RPMI8226 (cell line): ENCODE measurements at regions not wholly inside any gene's neighbourhood (a gene's known extent, or its start where the extent isn't known, plus 50 kb on each side); places are given as distances from the start of the nearest gene placed in this dataset.

Source experiments
- DNase-seq: peaks from one replicate; pipeline ENCODE4 v3.0.0-alpha.2; 2015

GRCh38 chr19:29093553-29093908, 119.4 kb downstream of the UQCRFS1 start:
- DNase-seq: no peak

DNA sequence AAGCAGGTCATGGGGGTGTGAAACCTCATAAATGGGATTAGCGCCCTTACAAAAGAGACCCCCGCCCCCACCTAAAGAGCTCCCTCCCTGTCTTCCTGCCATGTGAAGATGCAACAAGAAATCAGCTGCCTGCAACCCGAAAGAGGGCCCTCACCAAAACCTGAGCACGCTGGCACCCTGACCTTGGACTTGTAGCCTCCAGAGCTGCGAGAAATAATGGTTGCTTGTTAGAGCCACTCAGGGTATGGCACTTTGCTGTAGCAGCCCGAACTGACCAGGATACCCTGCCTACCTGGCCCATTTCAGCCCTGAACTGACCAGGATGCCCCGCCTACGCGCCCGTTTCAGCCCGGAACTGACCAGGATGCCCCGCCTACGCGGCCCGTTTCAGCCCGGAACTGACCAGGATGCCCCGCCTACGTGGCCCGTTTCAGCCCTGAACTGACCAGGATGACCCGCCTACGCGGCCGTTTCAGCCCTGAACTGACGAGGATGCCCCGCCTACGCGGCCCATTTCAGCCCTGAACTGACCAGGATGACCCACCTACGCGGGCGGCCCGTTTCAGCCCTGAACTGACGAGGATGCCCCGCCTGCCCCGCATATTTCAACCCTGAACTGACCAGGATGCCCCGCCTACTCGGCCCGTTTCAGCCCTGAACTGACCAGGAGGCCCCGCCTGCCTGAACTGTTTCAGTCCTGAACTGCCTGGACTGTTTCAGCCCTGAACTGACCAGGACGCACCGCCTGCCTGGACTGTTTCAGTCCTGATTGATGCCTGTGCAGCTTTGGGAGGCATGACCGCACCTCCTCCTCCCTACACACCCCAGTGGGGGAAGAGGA, 120.0 kb downstream of the UQCRFS1 start:
- DNase-seq: no peak

GRCh38 chr19:29090783-29091526, 122.0 kb downstream of the UQCRFS1 start:
- DNase-seq: no peak

- DNase-seq: no peak
These were observed 123.6 kb downstream of the UQCRFS1 start for GRCh38 chr19:29089315-29089870.

DNA sequence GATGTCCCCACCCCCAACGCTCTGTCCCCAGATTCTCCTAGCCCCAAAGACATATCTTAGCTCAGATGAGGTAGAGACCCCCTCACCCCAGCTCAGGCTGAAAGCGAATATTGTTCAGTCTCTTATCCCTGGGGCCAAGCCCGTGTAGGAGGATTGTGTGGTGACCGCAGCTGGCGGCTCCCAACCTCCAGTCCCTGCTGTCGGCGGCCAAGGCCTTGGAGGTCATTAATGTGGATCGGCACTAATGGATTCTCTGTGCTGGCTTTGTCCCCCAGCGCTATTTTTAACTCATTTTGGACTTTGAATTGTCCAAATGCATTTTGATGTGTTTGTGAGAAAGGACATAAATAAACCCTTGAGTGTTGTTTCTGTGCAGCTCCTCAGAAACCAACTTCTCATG, 124.2 kb downstream of the UQCRFS1 start:
- no peak for DNase-seq

DNA sequence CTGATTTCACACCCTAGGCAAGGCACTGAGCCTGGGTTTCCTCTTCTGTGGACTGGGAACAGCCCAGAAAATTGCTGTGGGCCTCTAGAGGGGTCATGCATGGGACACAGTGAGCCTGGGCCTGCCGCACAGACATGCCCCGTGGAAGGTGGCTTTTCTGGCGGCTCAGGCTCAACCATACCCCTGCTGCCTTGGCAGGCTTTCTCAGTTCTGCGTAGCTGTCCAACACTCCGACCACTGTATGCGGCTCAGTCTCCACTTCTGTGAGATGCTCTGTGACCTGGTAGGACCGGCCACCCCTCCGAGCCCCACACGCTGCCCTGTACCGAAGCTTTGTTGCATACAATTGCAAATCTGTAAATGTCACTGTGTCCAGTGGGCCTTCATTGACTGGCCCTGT, 126.3 kb downstream of the UQCRFS1 start:
- DNase-seq: no peak

- peak; percentile 2 for DNase-seq
These were observed 126.8 kb downstream of the UQCRFS1 start for GRCh38 chr19:29086182-29086581.

DNA sequence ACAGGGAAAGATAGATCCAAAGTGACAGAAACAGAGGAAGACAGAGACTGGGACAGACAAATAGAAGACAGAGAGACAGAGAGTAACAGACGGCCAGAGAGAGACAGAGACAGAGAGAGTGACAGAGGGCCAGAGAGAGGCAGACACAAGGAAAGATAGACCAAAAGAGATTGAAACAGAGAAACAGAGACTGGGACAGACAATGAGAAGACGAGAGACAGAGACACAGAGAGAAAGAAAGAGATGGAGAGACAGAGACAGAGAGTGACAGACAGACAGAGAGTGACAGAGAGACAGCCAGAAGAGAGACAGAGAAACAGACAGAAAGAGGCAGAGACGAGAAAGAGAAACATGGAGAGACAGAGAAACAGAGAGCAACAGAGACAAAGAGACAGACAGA, 127.3 kb downstream of the UQCRFS1 start:
- no peak for DNase-seq

DNA sequence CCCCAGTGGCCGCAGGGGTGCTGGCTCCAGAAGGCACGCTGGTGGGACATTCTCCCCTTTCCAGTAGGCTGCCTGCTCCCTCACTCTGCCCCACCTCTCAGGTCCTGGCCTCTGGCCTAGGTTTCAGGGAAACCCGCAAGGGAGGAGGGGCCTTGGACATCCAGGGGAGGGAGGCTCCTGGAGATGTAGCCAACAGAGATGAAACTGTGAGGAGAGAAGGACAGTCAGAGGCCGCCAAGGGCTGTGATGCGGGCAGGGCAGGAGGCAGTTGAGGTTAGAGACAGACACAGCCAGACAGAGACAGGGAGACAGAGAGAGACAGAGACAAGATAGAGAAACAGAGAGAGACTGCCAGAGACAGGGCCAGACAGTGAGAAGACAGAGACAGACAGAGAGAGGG, 127.7 kb downstream of the UQCRFS1 start:
- DNase-seq: no peak

- DNase-seq: peak; percentile 20
These were observed 128.7 kb downstream of the UQCRFS1 start for GRCh38 chr19:29084266-29084665.

DNA sequence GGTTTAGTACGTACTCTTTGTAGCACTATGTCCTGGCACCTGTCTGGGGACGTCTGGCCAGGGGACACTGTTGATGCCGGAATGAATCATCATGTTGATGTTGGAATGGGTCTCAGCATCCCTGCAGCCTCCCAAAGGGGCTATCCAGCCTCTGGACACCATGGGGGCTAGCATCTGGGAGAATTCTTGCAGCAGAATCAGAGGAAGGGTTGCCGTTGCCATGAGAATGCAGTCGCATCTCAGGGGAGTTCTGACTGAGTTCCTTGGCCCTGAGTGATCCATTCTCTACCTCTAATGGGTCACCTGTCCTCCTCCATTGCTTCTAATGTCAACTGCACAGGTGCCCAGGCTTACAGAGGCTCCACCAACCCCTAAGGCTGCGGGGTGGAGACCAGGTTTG, 129.1 kb downstream of the UQCRFS1 start:
- no peak for DNase-seq

DNA sequence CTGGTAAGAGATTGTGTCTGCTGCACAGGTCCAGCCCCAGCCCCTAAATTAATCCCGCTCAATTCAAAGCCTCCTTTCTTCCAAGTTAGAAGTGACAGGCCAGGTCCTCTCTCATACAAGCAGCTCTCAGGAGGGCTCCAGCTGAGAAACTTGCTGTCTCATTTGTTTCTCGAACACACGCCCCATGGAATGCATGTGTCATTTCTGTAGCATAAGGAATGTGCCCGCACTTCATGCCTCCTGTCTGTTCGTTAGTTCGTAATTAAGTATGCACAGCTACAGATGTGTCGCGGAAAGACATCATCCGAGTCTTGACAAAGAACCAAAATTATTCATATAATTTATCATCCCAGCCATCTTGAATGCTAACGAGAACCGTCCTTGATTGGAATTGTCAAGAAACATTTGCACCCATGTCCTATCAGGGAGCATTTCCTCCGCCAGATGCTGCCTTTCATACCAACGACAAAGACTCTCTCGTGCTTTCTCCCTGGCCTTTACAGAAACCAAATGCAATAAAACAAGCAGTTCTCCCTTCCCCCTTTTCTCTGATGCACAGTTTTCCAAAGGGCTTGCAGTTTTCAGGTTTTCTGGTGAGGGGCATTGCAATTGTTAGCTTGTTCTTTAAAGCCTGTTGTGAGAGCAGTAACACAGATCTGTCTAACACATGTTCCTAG, 133.5 kb downstream of the UQCRFS1 start:
- no peak for DNase-seq

DNA sequence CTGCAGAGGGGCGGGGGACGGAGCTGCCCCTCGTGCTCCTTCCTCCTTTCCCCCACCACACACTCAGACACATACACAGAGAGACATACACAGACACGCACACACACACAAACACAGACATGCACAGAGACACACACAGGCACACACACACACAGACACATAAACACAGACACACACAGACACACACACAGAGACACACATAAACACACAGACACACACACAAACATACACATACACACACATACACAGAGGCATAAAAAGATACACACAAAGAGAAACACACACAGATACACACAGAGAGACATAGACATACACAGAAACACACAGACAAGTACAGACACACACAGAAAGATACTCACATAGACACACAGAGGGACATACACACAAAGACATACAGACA, 136.0 kb downstream of the UQCRFS1 start:
- DNase-seq: no peak

GRCh38 chr19:29076161-29076560, 136.8 kb downstream of the UQCRFS1 start:
- DNase-seq: no peak

GRCh38 chr19:29075149-29075548, 137.8 kb downstream of the UQCRFS1 start:
- DNase-seq: no peak

DNA sequence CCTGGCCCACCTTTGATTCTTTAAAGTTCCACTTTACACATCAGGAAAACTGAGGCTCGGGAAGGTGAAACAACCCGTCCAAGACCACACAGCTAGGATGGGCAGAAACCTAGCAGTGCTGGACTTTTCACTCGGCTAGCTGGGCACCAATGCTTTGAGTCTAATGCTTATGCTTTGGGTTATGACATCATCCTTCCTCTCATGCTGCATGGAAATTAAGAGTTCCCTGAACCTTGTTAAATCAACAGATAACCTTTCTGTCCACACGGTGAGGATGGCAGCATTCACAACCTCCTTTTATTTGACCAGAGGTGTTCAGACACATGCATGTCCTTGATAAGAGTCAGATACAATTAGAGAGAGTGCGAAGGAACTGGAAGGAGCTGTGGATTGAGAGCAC, 138.4 kb downstream of the UQCRFS1 start:
- no peak for DNase-seq

- DNase-seq: no peak
These were observed 145.1 kb downstream of the UQCRFS1 start for GRCh38 chr19:29067831-29068230.

GRCh38 chr19:29062475-29063435, 150.2 kb downstream of the UQCRFS1 start:
- no peak for DNase-seq

DNA sequence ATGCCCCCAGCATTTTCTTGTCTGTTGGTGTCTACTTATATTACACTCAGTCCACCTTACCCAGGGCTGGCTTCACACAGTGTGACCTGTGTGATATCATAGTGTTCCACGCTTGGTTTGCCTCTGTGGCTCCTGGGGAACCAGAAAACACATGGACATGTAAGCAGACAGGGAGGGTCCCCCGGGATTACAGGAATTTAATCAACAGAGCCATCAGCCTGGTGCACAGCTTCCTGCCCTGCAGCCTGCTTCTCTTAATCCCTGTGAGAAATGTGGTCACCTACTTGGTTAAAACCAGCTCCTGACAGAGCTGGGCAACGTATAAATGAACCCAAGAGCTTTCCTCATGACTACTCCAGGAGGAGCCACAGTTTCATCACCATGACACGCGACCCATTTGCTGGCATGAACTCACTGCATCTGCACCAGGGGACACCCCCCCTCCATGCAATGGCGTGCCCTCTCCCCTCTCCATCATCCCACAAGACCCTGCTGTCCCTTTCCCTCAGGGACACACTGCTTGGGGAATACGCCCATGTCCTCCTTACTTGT, 152.1 kb downstream of the UQCRFS1 start:
- no peak for DNase-seq

- DNase-seq: no peak
These were observed 156.4 kb downstream of the UQCRFS1 start for GRCh38 chr19:29056535-29056934.

DNA sequence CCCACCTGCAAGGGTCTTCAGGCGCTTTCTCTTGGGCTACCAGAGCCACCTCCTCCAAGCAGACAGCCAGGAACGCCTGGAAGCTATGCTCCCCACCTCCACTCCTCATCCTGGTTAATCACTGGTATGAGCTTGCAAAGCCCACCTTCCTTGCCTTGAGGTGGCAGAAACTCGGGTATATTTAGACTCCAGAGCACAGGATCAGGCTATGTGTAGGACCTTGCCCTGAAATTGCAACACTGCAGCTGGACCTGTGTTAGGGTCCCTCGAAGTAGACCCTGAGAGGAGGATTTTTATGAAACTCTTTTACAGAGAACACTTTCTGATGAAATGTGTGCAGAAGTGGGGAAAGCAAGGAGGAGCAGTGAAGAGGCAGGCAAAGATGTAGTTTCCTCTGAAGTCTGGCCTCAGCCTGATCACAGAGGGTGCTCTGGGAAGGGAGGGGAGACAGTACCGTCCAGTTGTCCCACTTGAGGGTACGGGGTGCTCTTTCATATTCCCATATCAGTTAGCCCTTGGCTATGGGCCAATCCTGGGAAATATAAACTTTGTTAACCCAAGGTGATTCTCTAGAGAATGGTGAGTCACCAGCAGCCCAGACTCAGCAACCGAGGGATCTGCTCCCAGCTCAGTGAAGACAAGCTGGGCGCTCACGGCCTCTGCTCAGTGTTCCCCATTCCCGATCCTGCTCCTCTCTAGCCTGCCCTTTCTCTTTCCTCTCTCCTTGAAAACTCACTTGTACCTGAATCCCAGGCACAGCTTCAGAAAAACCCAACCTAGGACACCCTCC, 157.9 kb downstream of the UQCRFS1 start:
- DNase-seq: no peak
